ENCODE measurements at regions not wholly inside any gene's neighbourhood (a gene's known extent, or its start where the extent isn't known, plus 50 kb on each side); places are given as distances from the start of the nearest gene placed in this dataset.

DNA sequence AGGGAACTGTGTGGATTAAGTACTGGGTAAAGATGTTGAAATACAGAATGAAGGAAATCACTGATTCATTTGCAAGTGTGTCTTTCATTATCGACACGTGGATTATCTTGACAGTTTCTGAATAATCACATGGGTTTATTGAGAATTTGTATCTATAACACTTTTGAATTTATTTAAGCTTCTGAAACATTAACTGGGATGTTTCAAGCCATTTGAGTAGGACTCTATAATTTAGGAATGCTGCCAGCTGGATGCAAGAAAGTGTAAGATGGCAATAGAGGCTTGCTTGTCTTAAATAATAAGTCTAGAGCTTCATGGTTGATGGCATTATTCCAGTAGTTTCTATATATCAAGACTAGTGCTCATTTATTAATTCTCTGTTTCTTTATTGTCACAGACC lies 1100.7 kb upstream of the GHITM start:
- TF ChIP-seq, protein P1, sequence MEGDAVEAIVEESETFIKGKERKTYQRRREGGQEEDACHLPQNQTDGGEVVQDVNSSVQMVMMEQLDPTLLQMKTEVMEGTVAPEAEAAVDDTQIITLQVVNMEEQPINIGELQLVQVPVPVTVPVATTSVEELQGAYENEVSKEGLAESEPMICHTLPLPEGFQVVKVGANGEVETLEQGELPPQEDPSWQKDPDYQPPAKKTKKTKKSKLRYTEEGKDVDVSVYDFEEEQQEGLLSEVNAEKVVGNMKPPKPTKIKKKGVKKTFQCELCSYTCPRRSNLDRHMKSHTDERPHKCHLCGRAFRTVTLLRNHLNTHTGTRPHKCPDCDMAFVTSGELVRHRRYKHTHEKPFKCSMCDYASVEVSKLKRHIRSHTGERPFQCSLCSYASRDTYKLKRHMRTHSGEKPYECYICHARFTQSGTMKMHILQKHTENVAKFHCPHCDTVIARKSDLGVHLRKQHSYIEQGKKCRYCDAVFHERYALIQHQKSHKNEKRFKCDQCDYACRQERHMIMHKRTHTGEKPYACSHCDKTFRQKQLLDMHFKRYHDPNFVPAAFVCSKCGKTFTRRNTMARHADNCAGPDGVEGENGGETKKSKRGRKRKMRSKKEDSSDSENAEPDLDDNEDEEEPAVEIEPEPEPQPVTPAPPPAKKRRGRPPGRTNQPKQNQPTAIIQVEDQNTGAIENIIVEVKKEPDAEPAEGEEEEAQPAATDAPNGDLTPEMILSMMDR (IDR thresholded peaks at IDR 0.05; ENCODE audit: low read length): no peak
- no peak for TF ChIP-seq EZH2phosphoT487 (IDR thresholded peaks at IDR 0.05; ENCODE audit: low read length)

Measured in MM.1S (cell line).